ENCODE measurements at regions not wholly inside any gene's neighbourhood (a gene's known extent, or its start where the extent isn't known, plus 50 kb on each side); places are given as distances from the start of the nearest gene placed in this dataset.

GRCh38 chr18:24548583-24548982 lies 88.1 kb downstream of the HRH4 start:
- TF ChIP-seq ZFX (IDR thresholded peaks at IDR 0.05; ENCODE audit: borderline replicate concordance) = no peak
- no peak for TF ChIP-seq CTCF (IDR thresholded peaks at IDR 0.05)
- H3K27ac ChIP-seq = no peak overlapping the region

GRCh38 chr18:24552218-24552617 lies 91.8 kb downstream of the HRH4 start:
- H3K27ac ChIP-seq = no peak overlapping the region
- no peak for TF ChIP-seq ZFX (IDR thresholded peaks at IDR 0.05; ENCODE audit: borderline replicate concordance)
- TF ChIP-seq CTCF (IDR thresholded peaks at IDR 0.05) = no peak

- TF ChIP-seq CTCF (IDR thresholded peaks at IDR 0.05) = no peak
- no peak for TF ChIP-seq ZFX (IDR thresholded peaks at IDR 0.05; ENCODE audit: borderline replicate concordance)
Measured at GRCh38 chr18:24553571-24554285, 93.3 kb downstream of the HRH4 start.

GRCh38 chr18:24558403-24558802 lies 98.0 kb downstream of the HRH4 start:
- TF ChIP-seq ZFX (IDR thresholded peaks at IDR 0.05; ENCODE audit: borderline replicate concordance) (no peak), CTCF (IDR thresholded peaks at IDR 0.05) (no peak)

More at GRCh38 chr18:24553571-24554285, 93.3 kb downstream of the HRH4 start:
- no peak overlapping the region for H3K27ac ChIP-seq

GRCh38 chr18:24559526-24559925 lies 99.1 kb downstream of the HRH4 start:
- H3K27ac ChIP-seq = no peak overlapping the region
- TF ChIP-seq ZFX (IDR thresholded peaks at IDR 0.05; ENCODE audit: borderline replicate concordance) (no peak), CTCF (IDR thresholded peaks at IDR 0.05) (no peak)

More at GRCh38 chr18:24558403-24558802, 98.0 kb downstream of the HRH4 start:
- H3K27ac ChIP-seq = no peak overlapping the region

GRCh38 chr18:24560511-24560981 lies 100.1 kb downstream of the HRH4 start:
- H3K27ac ChIP-seq = no peak overlapping the region
- TF ChIP-seq CTCF (IDR thresholded peaks at IDR 0.05) (no peak), ZFX (IDR thresholded peaks at IDR 0.05; ENCODE audit: borderline replicate concordance) (no peak)

- TF ChIP-seq CTCF (IDR thresholded peaks at IDR 0.05) (no peak), ZFX (IDR thresholded peaks at IDR 0.05; ENCODE audit: borderline replicate concordance) (no peak)
Measured at GRCh38 chr18:24561369-24561965, 101.0 kb downstream of the HRH4 start.

More at GRCh38 chr18:24561369-24561965, 101.0 kb downstream of the HRH4 start:
- H3K27ac ChIP-seq = no peak overlapping the region

Measured in 22Rv1 (cell line).